HepG2 (cell line): ENCODE measurements at regions not wholly inside any gene's neighbourhood (a gene's known extent, or its start where the extent isn't known, plus 50 kb on each side); places are given as distances from the start of the nearest gene placed in this dataset.
"Not testable (repeated sequence)": the region's sequence is repeated elsewhere in the genome, so short reads cannot be mapped to it uniquely, and the experiment has no call there.

Experiments used
- ATAC-seq: fragments of 200-7000 bp; cut with Tn5 transposase; 3 replicates; pipeline ENCODE4 v1.9.1; 2020; ENCODE audit warnings: mild to moderate bottlenecking, moderate library complexity
- BruUV-seq: library from RNA; stranded (reverse); fragments of 400-500 nt; replicated peaks from 2 replicates; lab custom pipeline; 2021; lab: Mats Ljungman, UMichigan
- CTCF ChIA-PET: fragments of 300-600 bp; formaldehyde crosslinking; extraction: SDS; loops from one replicate; lab custom pipeline; 2021; ENCODE audit warnings: low total read pairs, inconsistent platforms, low intra/inter-chr PET ratio; lab: Yijun Ruan, JAX
- POLR2A ChIA-PET: fragments of 350-600 bp; sonication (Branson Sonifier 250); formaldehyde crosslinking; loops from one replicate; lab custom pipeline; 2020; ENCODE audit warnings: antibody characterized with exemption, inconsistent platforms; lab: Yijun Ruan, JAX
- DNase-seq: peaks from one replicate; pipeline ENCODE4 v3.0.0-alpha.2; 2015; ENCODE audit warnings: low spot score
- FAIRE-seq: peaks from 3 replicates; lab custom pipeline; 2011; peaks lifted over from hg19 to GRCh38; lab: Jason Lieb, UNC
- H2AFZ ChIP-seq: one replicate; pipeline ENCODE4 v1.6.1; 2011; ENCODE audit warnings: low read length, inconsistent platforms
- H3K27ac ChIP-seq: fragments of 300-600 bp; 3 replicates; pipeline ENCODE4 v1.8.0; 2011; ENCODE audit warnings: mixed run types, mild to moderate bottlenecking, mixed read lengths, low read length, inconsistent platforms; ENCODE audit not compliant: insufficient read depth; ENCODE audit errors: extremely low read length
- H3K27me3 ChIP-seq, 2 experiments: fragments of 200-600 bp in 1 of 2; 2 replicates in 1 of 2; 3 replicates in 1 of 2; pipeline versions ENCODE4 v1.6.0 to v1.8.0; 2011; ENCODE audit warnings: low read length in 2 of 2, mild to moderate bottlenecking in 2 of 2, moderate library complexity in 2 of 2, inconsistent platforms in 1 of 2; ENCODE audit not compliant: insufficient read depth in 2 of 2, control insufficient read depth in 1 of 2
- H3K36me3 ChIP-seq, 2 experiments: fragments of 200-600 bp in 1 of 2; replicated peaks in 1 of 2; 2 replicates in 1 of 2; 3 replicates in 1 of 2; pipeline versions ENCODE4 v1.5.1 to v1.8.0; 2011; ENCODE audit warnings: low read length in 2 of 2, inconsistent platforms in 1 of 2; ENCODE audit not compliant: insufficient read depth in 2 of 2, control insufficient read depth in 1 of 2
- H3K4me1 ChIP-seq: 2 replicates; pipeline ENCODE4 v1.5.1; 2012; ENCODE audit warnings: low read length, inconsistent platforms; ENCODE audit not compliant: insufficient read depth
- H3K4me2 ChIP-seq: 2 replicates; pipeline ENCODE4 v1.6.0; 2011; ENCODE audit warnings: low read depth, low read length, inconsistent platforms
- H3K4me3 ChIP-seq, 3 experiments: fragments of 200-600 bp in 1 of 3; sonication (generic), shearing (Covaris generic) in 1 of 3; replicated peaks in 1 of 3; 2 replicates each; pipeline ENCODE4 v1.5.1; 2011 to 2016; ENCODE audit warnings: low read length in 3 of 3, inconsistent platforms in 2 of 3, low read depth in 2 of 3, mild to moderate bottlenecking in 2 of 3, control low read depth in 1 of 3, mixed read lengths in 1 of 3; ENCODE audit not compliant: insufficient read depth in 1 of 3
- H3K79me2 ChIP-seq: one replicate; pipeline ENCODE4 v1.6.1; 2011; ENCODE audit warnings: low read length, inconsistent platforms; ENCODE audit not compliant: insufficient read depth
- H3K9ac ChIP-seq: 2 replicates; pipeline ENCODE4 v1.6.0; 2011; ENCODE audit warnings: mild to moderate bottlenecking, low read depth, low read length, inconsistent platforms; ENCODE audit not compliant: insufficient read depth
- H3K9me3 ChIP-seq: 2 replicates; pipeline ENCODE4 v1.5.1; 2012; ENCODE audit warnings: mild to moderate bottlenecking, low read length
- H4K20me1 ChIP-seq: 2 replicates; pipeline ENCODE4 v1.6.0; 2011; ENCODE audit warnings: inconsistent platforms, mild to moderate bottlenecking, low read length, moderate library complexity; ENCODE audit not compliant: insufficient read depth
- ARNTL ChIP-seq: sonication (generic); formaldehyde crosslinking; IDR thresholded peaks from 2 replicates; pipeline ENCODE4 v1.4.0; 2020; ENCODE audit warnings: mild to moderate bottlenecking, missing genetic modification reagents
- EHMT2 ChIP-seq: fragments of 200-600 bp; sonication (generic); IDR thresholded peaks from 2 replicates; pipeline ENCODE4 v1.7.0; 2017; ENCODE audit warnings: antibody characterized with exemption, low read depth, low read length, borderline replicate concordance
- HNRNPL ChIP-seq: fragments of 200-400 bp; formaldehyde crosslinking; IDR thresholded peaks from 2 replicates; pipeline ENCODE4 v1.6.1; 2017; ENCODE audit warnings: mild to moderate bottlenecking, low read depth, low read length
- SMAD9 ChIP-seq: sonication (generic); formaldehyde crosslinking; IDR thresholded peaks from 2 replicates; pipeline ENCODE4 v1.5.1; 2020; ENCODE audit warnings: mild to moderate bottlenecking, missing genetic modification reagents
- ZBTB21 ChIP-seq: sonication (generic); formaldehyde crosslinking; IDR thresholded peaks from 2 replicates; pipeline ENCODE4 v1.4.0; 2020; ENCODE audit warnings: missing genetic modification reagents
- ZNF230 ChIP-seq: sonication (generic); formaldehyde crosslinking; IDR thresholded peaks from 2 replicates; pipeline ENCODE4 v1.4.0; 2020; ENCODE audit warnings: mild to moderate bottlenecking, missing genetic modification reagents
- ZNF569 ChIP-seq: sonication (generic); formaldehyde crosslinking; IDR thresholded peaks from 2 replicates; pipeline ENCODE4 v1.5.0; 2020; ENCODE audit warnings: mild to moderate bottlenecking, missing genetic modification reagents, moderate library complexity, borderline replicate concordance
- ZNF768 ChIP-seq: sonication (generic); formaldehyde crosslinking; IDR thresholded peaks from 2 replicates; pipeline ENCODE4 v1.4.0; 2020; ENCODE audit warnings: missing genetic modification reagents
- ZNF788 ChIP-seq: sonication (generic); formaldehyde crosslinking; IDR thresholded peaks from 2 replicates; pipeline ENCODE4 v1.5.0; 2020; ENCODE audit warnings: mild to moderate bottlenecking, missing genetic modification reagents, borderline replicate concordance
- WGBS: methylation state at CpG from one replicate; pipeline ENCODE4 v1.1.6; 2017; ENCODE audit warnings: low lambda C conversion rate; 5-methylcytosine and 5-hydroxymethylcytosine counted together
- in situ Hi-C: cut with HindIII; loops from 2 replicates; pipeline ENCODE4 v1.10.0; 2017; ENCODE audit warnings: low pct_unique_long_range_greater_than_20kb; ENCODE audit not compliant: extremely low pct_ligation_motif_present
- intact Hi-C: fragments of 100-400 bp; cut with micrococcal nuclease; formaldehyde crosslinking; loops from one replicate; pipeline ENCODE4 v1.10.0; 2022; ENCODE audit not compliant: unreplicated experiment
- TF ChIP-seq, protein P1 (sequence below): sonication (generic); formaldehyde crosslinking; IDR thresholded peaks from 2 replicates; pipeline ENCODE4 v1.9.0; 2021; ENCODE audit warnings: missing genetic modification reagents, mild to moderate bottlenecking, borderline replicate concordance

DNA sequence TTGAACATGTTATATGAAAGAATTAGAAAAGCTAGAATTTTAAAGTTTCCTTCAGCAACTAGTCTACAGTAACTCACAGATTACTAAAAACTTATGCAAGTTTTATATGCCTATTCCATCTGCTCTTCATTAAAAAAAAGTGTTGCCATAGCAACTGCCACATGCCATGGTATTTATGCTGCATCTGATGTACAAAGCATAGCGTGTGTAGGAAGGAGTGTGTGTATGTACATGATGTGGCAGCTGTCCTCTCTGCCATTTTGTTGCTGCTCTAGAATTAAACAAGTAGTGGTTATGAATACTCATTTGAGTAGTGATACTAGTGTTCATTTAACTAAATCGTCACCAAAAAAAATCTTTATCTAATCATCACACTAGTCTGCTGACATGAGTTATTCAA is 593.5 kb downstream of the CETN3 start:
- TF ChIP-seq ZBTB21 (no peak), ZNF230 (CRISPR knock-in tag) (no peak), EHMT2 (no peak), ZNF788 (CRISPR knock-in tag) (no peak), HNRNPL (no peak), ZNF569 (CRISPR knock-in tag) (no peak), ZNF768 (CRISPR knock-in tag) (no peak), SMAD9 (CRISPR knock-in tag) (no peak), ARNTL (CRISPR knock-in tag) (no peak)
- TF ChIP-seq, protein P1, sequence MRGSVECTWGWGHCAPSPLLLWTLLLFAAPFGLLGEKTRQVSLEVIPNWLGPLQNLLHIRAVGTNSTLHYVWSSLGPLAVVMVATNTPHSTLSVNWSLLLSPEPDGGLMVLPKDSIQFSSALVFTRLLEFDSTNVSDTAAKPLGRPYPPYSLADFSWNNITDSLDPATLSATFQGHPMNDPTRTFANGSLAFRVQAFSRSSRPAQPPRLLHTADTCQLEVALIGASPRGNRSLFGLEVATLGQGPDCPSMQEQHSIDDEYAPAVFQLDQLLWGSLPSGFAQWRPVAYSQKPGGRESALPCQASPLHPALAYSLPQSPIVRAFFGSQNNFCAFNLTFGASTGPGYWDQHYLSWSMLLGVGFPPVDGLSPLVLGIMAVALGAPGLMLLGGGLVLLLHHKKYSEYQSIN, result no peak
- Histone ChIP-seq H3K4me1 (no peaks in the 10 kb centered on the region), H3K4me2 (no peak overlapping the region), H2AFZ (no peak overlapping the region), H3K27me3 (no peaks in the 10 kb centered on the region), H3K79me2 (no peaks in the 10 kb centered on the region), H3K9me3 (0 out of 2 replicates have a peak, but pooled peaks cover 6% of the 10 kb centered on the region), H3K36me3 (no peaks in the 10 kb centered on the region), H3K9ac (no peak overlapping the region), H3K27ac (no peak overlapping the region), H4K20me1 (no peaks in the 10 kb centered on the region), H3K4me3 (no peak overlapping the region)
- intact Hi-C loops, result no loop called here
- no peak for FAIRE-seq
- in situ Hi-C loops, result no loop called here
- ChIA-PET CTCF (no interaction called here), POLR2A (no interaction called here)
- 0% methylated on average over 2 of the region's 2 CpGs for WGBS
- ATAC-seq, result no peak
- no peak for DNase-seq
- no TSS peak for BruUV-seq

DNA sequence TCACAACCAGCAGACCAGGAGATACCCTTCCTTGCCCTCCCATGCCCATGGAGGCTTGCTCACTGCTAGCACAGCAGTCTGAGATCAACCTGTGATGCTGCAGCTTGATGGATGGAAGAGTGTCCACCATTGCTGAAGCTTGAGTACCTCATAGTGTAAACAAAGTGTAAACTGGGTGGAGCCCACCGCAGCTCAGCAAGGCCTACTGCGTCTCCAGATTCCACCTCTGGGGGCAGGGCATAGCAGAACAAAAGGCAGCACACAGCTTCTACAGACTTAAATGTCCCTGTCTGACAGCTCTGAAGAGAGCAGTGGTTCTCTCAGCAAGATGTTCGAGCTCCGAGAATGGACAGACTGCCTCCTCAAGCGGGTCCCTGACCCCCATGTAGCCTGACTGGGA is 608.8 kb downstream of the CETN3 start:
- H3K27me3 ChIP-seq, H3K4me3 ChIP-seq, H3K4me1 ChIP-seq, H3K27ac ChIP-seq, ATAC-seq, FAIRE-seq, intact Hi-C loops, H3K36me3 ChIP-seq, H2AFZ ChIP-seq, POLR2A ChIA-PET, CTCF ChIA-PET, BruUV-seq, H4K20me1 ChIP-seq, in situ Hi-C loops, H3K9ac ChIP-seq, DNase-seq, H3K4me2 ChIP-seq, H3K79me2 ChIP-seq: not testable (repeated sequence)
- WGBS, result 3% methylated on average over 5 of the region's 5 CpGs
- H3K9me3 ChIP-seq, result peaks cover 23% of the 10 kb centered on the region

DNA sequence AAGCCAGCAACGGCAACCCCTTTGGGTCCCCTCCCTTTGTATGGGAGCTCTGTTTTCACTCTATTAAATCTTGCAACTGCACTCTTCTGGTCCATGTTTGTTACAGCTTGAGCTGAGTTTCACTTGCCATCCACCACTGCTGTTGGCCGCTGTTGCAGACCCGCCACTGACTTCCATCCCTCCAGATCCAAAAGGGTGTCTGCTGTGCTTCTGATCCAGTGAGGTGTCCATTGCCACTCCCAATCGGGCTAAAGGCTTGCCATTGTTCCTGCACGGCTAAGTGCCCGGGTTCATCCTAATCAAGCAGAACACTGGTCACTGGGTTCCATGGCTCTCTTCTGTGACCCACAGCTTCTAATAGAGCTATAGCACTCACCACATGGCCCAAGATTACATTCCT is 615.1 kb downstream of the CETN3 start:
- DNase-seq, H4K20me1 ChIP-seq, H3K27me3 ChIP-seq, POLR2A ChIA-PET, H3K27ac ChIP-seq, ATAC-seq, in situ Hi-C loops, H3K9ac ChIP-seq, H3K4me2 ChIP-seq, BruUV-seq, FAIRE-seq, H3K4me1 ChIP-seq, CTCF ChIA-PET, H3K36me3 ChIP-seq, intact Hi-C loops, H3K4me3 ChIP-seq, H2AFZ ChIP-seq, H3K79me2 ChIP-seq: not testable (repeated sequence)
- H3K9me3 ChIP-seq, result peaks cover 59% of the 10 kb centered on the region
- 10% methylated on average over 5 of the region's 6 CpGs for WGBS
